ENCODE measurements at regions not wholly inside any gene's neighbourhood (a gene's known extent, or its start where the extent isn't known, plus 50 kb on each side); places are given as distances from the start of the nearest gene placed in this dataset.

DNA sequence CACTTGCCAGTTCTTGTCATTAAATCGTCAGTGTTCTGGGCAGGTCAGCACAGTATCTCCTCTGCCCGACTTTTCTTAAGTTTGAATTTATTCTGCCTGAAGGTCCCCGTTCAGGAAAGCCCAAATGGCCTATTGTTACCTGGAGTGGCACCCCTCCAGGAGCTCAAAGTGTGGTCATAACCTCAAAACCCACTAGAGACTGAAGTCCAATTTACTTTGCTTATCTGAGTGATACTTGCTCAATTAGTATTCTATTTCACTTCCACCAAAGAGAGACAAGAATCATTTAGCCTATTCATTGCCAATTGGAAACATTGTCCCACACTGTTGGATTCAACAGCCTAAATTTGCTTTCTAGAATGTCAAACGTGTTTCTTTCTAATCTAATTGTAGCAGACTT lies 375.3 kb downstream of the LNPK start:
- H3K4me2 ChIP-seq (ENCODE audit: insufficient read depth in 1 of 2, low read depth in 2 of 2, low read length in 2 of 2): no peak overlapping the region
- H4K20me1 ChIP-seq (replicated peaks in 1 of 2; ENCODE audit: control insufficient read depth in 1 of 2, insufficient read depth in 2 of 2, low read length in 2 of 2): no peaks in the 10 kb centered on the region
- H2BK12ac ChIP-seq (ENCODE audit: low read depth, low read length): no peak overlapping the region
- POLR2A ChIA-PET (ENCODE audit: partially characterized antibody): no interaction called here
- no peak overlapping the region for H2AK5ac ChIP-seq (ENCODE audit: low read depth, low read length)
- H4K5ac ChIP-seq (ENCODE audit: insufficient read length, low read depth, low read length): no peak overlapping the region
- no peak overlapping the region for H3K4ac ChIP-seq (replicated peaks; ENCODE audit: insufficient read length, low read depth, low read length)
- no peak overlapping the region for H3K14ac ChIP-seq (ENCODE audit: insufficient read length)
- WGBS, 2 experiments (ENCODE audit: extremely low coverage in 1 of 2, insufficient coverage in 1 of 2, insufficient read length in 1 of 2, insufficient replicate concordance in 2 of 2, low coverage in 1 of 2, low lambda C conversion rate in 2 of 2, missing lambda C conversion rate in 1 of 2): 91% methylated on average over 4 of the region's 4 CpGs; no CpG with 5 or more reads in 1 of the 2 experiments
- H3K27me3 ChIP-seq (replicated peaks in 1 of 4; ENCODE audit: control insufficient read depth in 3 of 4, extremely low read depth in 1 of 4, insufficient read depth in 3 of 4, low read length in 3 of 4): peaks cover 0 to 1% (median 0%) of the 10 kb centered on the region in 4 experiments; a peak in 1 of 7 replicates
- no peak overlapping the region for H3K4me3 ChIP-seq (ENCODE audit: extremely low read depth in 1 of 4, insufficient read depth in 2 of 4, low read depth in 3 of 4, low read length in 4 of 4)
- no peak for DNase-seq (ENCODE audit: low read depth in 1 of 2, low spot score in 2 of 2)
- H3K36me3 ChIP-seq (ENCODE audit: control insufficient read depth in 2 of 4, insufficient read depth in 4 of 4, low read length in 3 of 4): no peaks in the 10 kb centered on the region
- H3K9me3 ChIP-seq (ENCODE audit: insufficient read depth in 2 of 2, low read depth in 1 of 2, low read length in 1 of 2): no peaks in the 10 kb centered on the region
- no peaks in the 10 kb centered on the region for H3K79me2 ChIP-seq (ENCODE audit: control insufficient read depth in 1 of 2, insufficient read depth in 2 of 2, low read length in 2 of 2)
- H2BK20ac ChIP-seq (ENCODE audit: low read length): no peak overlapping the region
- H4K8ac ChIP-seq (ENCODE audit: extremely low read depth, insufficient read depth, low read length): no peak overlapping the region
- no peak overlapping the region for H4K91ac ChIP-seq (replicated peaks; ENCODE audit: insufficient read length, low read length)
- no peak overlapping the region for H2BK5ac ChIP-seq (ENCODE audit: low read depth, low read length)
- FAIRE-seq: no peak
- no peak overlapping the region for H3K9ac ChIP-seq (replicated peaks in 1 of 4; ENCODE audit: extremely low read depth in 1 of 4, low read depth in 3 of 4, low read length in 3 of 4)
- CTCF ChIA-PET (ENCODE audit: partially characterized antibody): no interaction called here
- H3K56ac ChIP-seq (replicated peaks; ENCODE audit: insufficient read length, low read depth, low read length): no peak overlapping the region
- H3K23me2 ChIP-seq (ENCODE audit: low read depth, low read length): no peaks in the 10 kb centered on the region
- no peaks in the 10 kb centered on the region; the same call in 1 of the 2 replicates for H3K79me1 ChIP-seq (ENCODE audit: low read depth, low read length)
- H3K18ac ChIP-seq (ENCODE audit: extremely low read depth, low read length): no peak overlapping the region
- no peak overlapping the region for H3K23ac ChIP-seq (ENCODE audit: insufficient read length)
- H3K27ac ChIP-seq (ENCODE audit: low read depth, low read length): no peak overlapping the region
- no peaks in the 10 kb centered on the region; a peak in 1 of 7 replicates for H3K4me1 ChIP-seq (replicated peaks in 1 of 4; ENCODE audit: control insufficient read depth in 3 of 4, insufficient read depth in 4 of 4, low read length in 3 of 4)
- H2BK15ac ChIP-seq (ENCODE audit: low read length): no peak overlapping the region
- no peak overlapping the region for H2AFZ ChIP-seq (ENCODE audit: low read length)
- H2BK120ac ChIP-seq (replicated peaks; ENCODE audit: low read depth, low read length): no peak overlapping the region
- TF ChIP-seq CBX8 (IDR thresholded peaks at IDR 0.05; ENCODE audit: borderline replicate concordance, low read depth, low read length) (no peak), TAF1 (IDR thresholded peaks at IDR 0.05; ENCODE audit: low read depth, low read length) (no peak), SP2 (IDR thresholded peaks at IDR 0.05; ENCODE audit: low read length) (no peak), GABPA (IDR thresholded peaks at IDR 0.05; ENCODE audit: borderline replicate concordance, insufficient read depth, low read length) (no peak), TCF12 (IDR thresholded peaks at IDR 0.05; ENCODE audit: low read depth, low read length) (no peak), TAF7 (optimal IDR thresholded peaks at IDR 0.05; ENCODE audit: borderline replicate concordance, low read depth, low read length) (no peak), CTBP2 (IDR thresholded peaks at IDR 0.05; ENCODE audit: borderline replicate concordance, insufficient read depth, insufficient read length, low read length) (no peak), EZH2 (IDR thresholded peaks at IDR 0.05; ENCODE audit: low read depth, low read length, severe bottlenecking) (no peak), JUND (IDR thresholded peaks at IDR 0.05; ENCODE audit: low read length) (no peak), RNF2 (IDR thresholded peaks at IDR 0.05; ENCODE audit: borderline replicate concordance, low read depth, low read length, missing control alignments, poor library complexity, severe bottlenecking) (no peak), NRF1 (IDR thresholded peaks at IDR 0.05; ENCODE audit: low read depth, low read length) (no peak), TBP (IDR thresholded peaks at IDR 0.05; ENCODE audit: low read depth, low read length) (no peak), SIN3A (conservative IDR thresholded peaks at IDR 0.05 in 1 of 2, IDR thresholded peaks at IDR 0.05 in 1 of 2; ENCODE audit: low read depth in 1 of 2, low read length in 2 of 2) (no peak), SP4 (IDR thresholded peaks at IDR 0.05; ENCODE audit: low read length) (no peak)

Measured in H1 (cell line).